Right lobe of liver (tissue), 6 donors: ENCODE measurements at regions not wholly inside any gene's neighbourhood (a gene's known extent, or its start where the extent isn't known, plus 50 kb on each side); places are given as distances from the start of the nearest gene placed in this dataset.

Experiments
- ATAC-seq, 4 donors: fragments of 200-7000 bp; cut with Tn5 transposase; one replicate each; pipeline ENCODE4 v1.9.1; 2020; ENCODE audit warnings: mild to moderate bottlenecking in 4 of 4, moderate library complexity in 4 of 4
- DNase-seq, 3 donors: peaks; one replicate each; pipeline ENCODE4 v3.0.0-alpha.2; 2020
- H3K27ac ChIP-seq, 3 donors: fragments of 200-600 bp; one replicate each; pipeline ENCODE4 v1.8.0; 2022
- H3K27me3 ChIP-seq, 2 donors: fragments of 200-600 bp; one replicate each; pipeline ENCODE4 v1.8.0; 2022
- H3K36me3 ChIP-seq, 4 donors: fragments of 200-600 bp; sonication (generic) in 1 of 4; one replicate each; pipeline versions ENCODE4 v1.5.1 to v1.8.0; 2017 to 2022; ENCODE audit warnings: control low read depth in 1 of 4
- H3K4me1 ChIP-seq, 4 donors: fragments of 200-600 bp; sonication (generic) in 1 of 4; one replicate each; pipeline versions ENCODE4 v1.5.1 to v1.8.0; 2017 to 2022; ENCODE audit warnings: control low read depth in 1 of 4
- H3K4me3 ChIP-seq, 3 donors: fragments of 200-600 bp; one replicate each; pipeline ENCODE4 v1.8.0; 2022
- H3K9me3 ChIP-seq, 4 donors: fragments of 200-600 bp; sonication (generic) in 1 of 4; one replicate each; pipeline versions ENCODE4 v1.5.1 to v1.8.0; 2017 to 2022; ENCODE audit warnings: control low read depth in 1 of 4
- CTCF ChIP-seq, 4 donors: fragments of 200-600 bp in 3 of 4; fragments of 450-650 bp in 1 of 4; IDR thresholded peaks; one replicate each; pipeline versions ENCODE4 v1.5.1 to v1.8.0; 2016 to 2022; ENCODE audit warnings: antibody characterized with exemption in 4 of 4, mild to moderate bottlenecking in 2 of 4
- POLR2A ChIP-seq: fragments of 450-650 bp; IDR thresholded peaks from one replicate; pipeline ENCODE4 v1.6.1; 2017; ENCODE audit warnings: antibody characterized with exemption, mild to moderate bottlenecking
- WGBS: methylation state at CpG from one replicate; pipeline ENCODE4 v1.1.6; 2018; ENCODE audit warnings: low coverage, low lambda C conversion rate; ENCODE audit not compliant: insufficient coverage; ENCODE audit errors: missing lambda C conversion rate; 5-methylcytosine and 5-hydroxymethylcytosine counted together
- intact Hi-C, 2 donors: fragments of 100-400 bp; cut with DNase I; formaldehyde crosslinking; loops; one replicate each; pipeline versions ENCODE4 v1.11.2 to v1.14.1; 2022
- donor health status: DM: no; HTN: yes; CAD: no.
- donor health status: DM: no; HTN: no; CAD: no.
- donor health status: DM: no; HTN: no; CAD: no.
- donor health status: DM: no; HTN: yes; CAD: no.
- donor health status: DM: no; HTN: yes; CAD: no.

- Histone ChIP-seq H3K27me3 (no peaks in the 10 kb centered on the region), H3K4me1 (no peaks in the 10 kb centered on the region), H3K27ac (no peak overlapping the region), H3K4me3 (no peak overlapping the region), H3K36me3 (no peaks in the 10 kb centered on the region), H3K9me3 (no peaks in the 10 kb centered on the region)
- TF ChIP-seq CTCF (IDR thresholded peaks at IDR 0.05), result no peak
- TF ChIP-seq POLR2A, result no peak
- DNase-seq (no peak), ATAC-seq (no peak)
- WGBS, result 33% methylated on average over 1 of the region's 1 CpG
- intact Hi-C loops, result no loop called here
Observed at GRCh38 chr15:46275701-46276100, 640.9 kb downstream of the SQOR start.

- DNase-seq (no peak), ATAC-seq (no peak)
- Histone ChIP-seq H3K27ac (no peak overlapping the region), H3K36me3 (no peaks in the 10 kb centered on the region), H3K27me3 (no peaks in the 10 kb centered on the region), H3K4me3 (no peak overlapping the region), H3K9me3 (no peaks in the 10 kb centered on the region), H3K4me1 (no peaks in the 10 kb centered on the region)
- no peak for TF ChIP-seq CTCF (IDR thresholded peaks at IDR 0.05)
- no peak for TF ChIP-seq POLR2A
- intact Hi-C loops, result no loop called here
Observed at GRCh38 chr15:46277451-46277850, 642.6 kb downstream of the SQOR start.

GRCh38 chr15:46278062-46278461 lies 643.2 kb downstream of the SQOR start:
- WGBS, result 68% methylated on average over 5 of the region's 5 CpGs
- DNase-seq, result no peak
- Histone ChIP-seq H3K36me3 (no peaks in the 10 kb centered on the region), H3K27ac (no peak overlapping the region), H3K9me3 (no peaks in the 10 kb centered on the region), H3K27me3 (no peaks in the 10 kb centered on the region), H3K4me1 (no peaks in the 10 kb centered on the region), H3K4me3 (no peak overlapping the region)
- no peak for ATAC-seq
- intact Hi-C loops, result no loop called here
- no peak for TF ChIP-seq CTCF (IDR thresholded peaks at IDR 0.05)
- no peak for TF ChIP-seq POLR2A

GRCh38 chr15:46278486-46279090 lies 643.8 kb downstream of the SQOR start:
- DNase-seq (no peak), ATAC-seq (no peak)
- TF ChIP-seq CTCF (IDR thresholded peaks at IDR 0.05) (no peak), POLR2A (no peak)
- Histone ChIP-seq H3K4me1 (no peaks in the 10 kb centered on the region), H3K36me3 (no peaks in the 10 kb centered on the region), H3K9me3 (no peaks in the 10 kb centered on the region), H3K27me3 (no peaks in the 10 kb centered on the region), H3K4me3 (no peak overlapping the region), H3K27ac (no peak overlapping the region)
- 38% methylated on average over 5 of the region's 5 CpGs for WGBS
- intact Hi-C loops, result no loop called here
